ENCODE measurements at regions not wholly inside any gene's neighbourhood (a gene's known extent, or its start where the extent isn't known, plus 50 kb on each side); places are given as distances from the start of the nearest gene placed in this dataset.

DNA sequence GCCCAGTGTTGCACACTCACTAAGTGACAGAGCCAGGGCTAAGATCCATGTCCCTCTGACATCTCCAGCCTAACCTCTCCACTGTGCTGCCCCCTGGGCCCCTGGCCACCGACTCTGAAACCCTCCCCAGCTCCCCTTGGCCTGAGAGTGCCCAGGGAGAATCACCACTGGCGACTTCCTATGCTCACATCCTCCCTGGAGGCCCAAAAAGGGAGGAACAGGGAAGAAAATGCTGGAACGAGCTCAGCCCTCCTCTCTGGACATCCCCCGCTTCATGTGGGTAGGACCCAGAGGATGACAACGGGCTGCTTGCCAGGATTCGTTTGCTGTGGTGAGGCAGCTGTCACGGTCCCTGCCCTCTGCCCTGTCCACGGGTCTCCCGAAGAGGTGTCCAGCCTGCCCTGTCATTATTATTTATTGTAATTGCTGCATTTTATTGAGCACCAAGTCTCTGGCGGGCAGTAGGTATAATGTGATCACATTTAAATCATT is 153.5 kb upstream of the RPL38 start:
- peaks cover 0 to 3% of the 10 kb centered on the region in 2 donors for H3K27me3 ChIP-seq
- DNase-seq (no peak), ATAC-seq (no peak)
- no peaks in the 10 kb centered on the region for H3K9me3 ChIP-seq
- no peak overlapping the region for H3K4me3 ChIP-seq
- H3K4me1 ChIP-seq, result no peaks in the 10 kb centered on the region
- WGBS, 2 donors, result 36 to 50% methylated on average over 9 to 10 of the region's 10 CpGs
- TF ChIP-seq POLR2A (IDR thresholded peaks at IDR 0.05) (no peak), CTCF (IDR thresholded peaks at IDR 0.05) (no peak)
- H3K36me3 ChIP-seq (replicated peaks in 1 of 2; ENCODE audit: insufficient read depth in 1 of 2, low read depth in 2 of 2), result no peaks in the 10 kb centered on the region
- intact Hi-C loops (cut with DNase I), result no loop called here
- H3K27ac ChIP-seq, result no peak overlapping the region

DNA sequence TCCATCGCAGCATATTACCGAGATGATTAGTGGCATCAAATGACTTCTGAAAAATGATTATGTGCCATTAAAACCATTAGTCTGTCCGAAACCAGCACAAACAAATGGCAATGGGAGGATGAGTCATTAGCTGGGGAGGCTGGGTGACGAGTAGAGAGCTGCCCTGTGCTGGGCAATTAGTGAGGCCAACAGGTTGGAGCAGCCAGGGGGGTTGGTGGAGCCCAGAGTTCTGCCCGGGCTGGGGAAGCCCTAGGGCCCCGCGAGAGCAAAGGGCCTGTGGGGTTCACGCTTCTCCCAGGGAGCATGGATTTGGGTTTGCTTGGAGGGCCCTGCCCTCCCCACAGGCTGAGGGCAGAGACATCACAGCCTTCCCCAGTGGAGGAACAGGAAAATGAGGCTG is 152.1 kb upstream of the RPL38 start:
- Histone ChIP-seq H3K4me1 (no peaks in the 10 kb centered on the region), H3K9me3 (no peaks in the 10 kb centered on the region), H3K36me3 (replicated peaks in 1 of 2; ENCODE audit: insufficient read depth in 1 of 2, low read depth in 2 of 2) (no peaks in the 10 kb centered on the region), H3K27ac (no peak overlapping the region), H3K27me3 (peaks cover 0 to 3% of the 10 kb centered on the region in 2 donors), H3K4me3 (no peak overlapping the region)
- no peak for TF ChIP-seq POLR2A (IDR thresholded peaks at IDR 0.05)
- no peak for TF ChIP-seq CTCF (IDR thresholded peaks at IDR 0.05)
- intact Hi-C loops (cut with DNase I), result no loop called here
- no peak for ATAC-seq
- DNase-seq, result no peak
- WGBS, 2 donors, result 52 to 53% methylated on average over 5 to 8 of the region's 8 CpGs

DNA sequence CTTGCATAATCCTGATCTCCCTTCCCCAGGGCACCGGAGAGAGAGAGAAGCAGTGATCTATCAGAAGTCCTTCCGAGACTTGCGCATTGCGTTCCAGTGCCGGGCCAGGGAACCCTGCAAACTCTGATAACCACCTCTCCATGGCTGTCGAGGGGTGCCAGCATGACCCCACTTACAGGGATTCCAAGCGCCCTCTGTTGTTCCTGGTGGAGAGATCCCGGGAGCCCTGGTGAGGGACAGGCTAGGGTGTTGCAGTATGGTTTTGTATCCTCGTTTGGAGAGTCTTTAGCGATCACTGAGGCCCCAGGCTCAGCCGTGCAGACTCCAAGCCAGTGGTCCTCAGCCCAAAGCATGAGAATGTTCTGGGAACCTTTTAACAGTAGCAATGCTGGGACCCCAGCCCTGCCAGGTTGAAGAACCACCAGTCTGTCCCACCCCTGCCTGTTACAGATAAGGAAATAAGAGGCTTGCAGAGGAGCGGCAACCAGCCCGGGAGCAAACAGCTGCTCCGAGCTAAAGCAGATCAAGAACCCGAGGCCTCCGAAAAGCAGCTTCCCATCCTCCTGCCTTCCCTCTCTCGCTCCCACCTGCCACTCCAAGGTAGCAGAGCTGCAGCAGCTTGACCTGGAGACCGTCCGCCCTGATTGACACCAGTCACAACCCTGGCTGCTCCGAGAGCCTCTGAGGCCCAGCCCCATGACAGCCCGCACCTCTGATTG is 150.3 kb upstream of the RPL38 start:
- H3K27ac ChIP-seq, result no peak overlapping the region
- peaks cover 0 to 3% of the 10 kb centered on the region in 2 donors for H3K27me3 ChIP-seq
- no peaks in the 10 kb centered on the region for H3K4me1 ChIP-seq
- no peak for DNase-seq
- H3K36me3 ChIP-seq (replicated peaks in 1 of 2; ENCODE audit: insufficient read depth in 1 of 2, low read depth in 2 of 2), result no peaks in the 10 kb centered on the region
- H3K9me3 ChIP-seq, result no peaks in the 10 kb centered on the region
- WGBS, 2 donors, result 35% methylated on average over 10 to 21 of the region's 21 CpGs
- H3K4me3 ChIP-seq, result no peak overlapping the region
- intact Hi-C loops (cut with DNase I), result no loop called here
- TF ChIP-seq CTCF (IDR thresholded peaks at IDR 0.05) (no peak), POLR2A (IDR thresholded peaks at IDR 0.05) (no peak)
- no peak for ATAC-seq

GRCh38 chr17:74053712-74054078 is 149.8 kb upstream of the RPL38 start:
- DNase-seq, result no peak
- Histone ChIP-seq H3K4me1 (no peaks in the 10 kb centered on the region), H3K27ac (no peak overlapping the region), H3K36me3 (replicated peaks in 1 of 2; ENCODE audit: insufficient read depth in 1 of 2, low read depth in 2 of 2) (no peaks in the 10 kb centered on the region), H3K27me3 (no peaks in the 10 kb centered on the region), H3K4me3 (no peak overlapping the region), H3K9me3 (no peaks in the 10 kb centered on the region)
- intact Hi-C loops (cut with DNase I), result no loop called here
- WGBS, 2 donors, result 37 to 58% methylated on average over 8 of the region's 8 CpGs
- ATAC-seq, result no peak
- TF ChIP-seq CTCF (IDR thresholded peaks at IDR 0.05), result no peak

DNA sequence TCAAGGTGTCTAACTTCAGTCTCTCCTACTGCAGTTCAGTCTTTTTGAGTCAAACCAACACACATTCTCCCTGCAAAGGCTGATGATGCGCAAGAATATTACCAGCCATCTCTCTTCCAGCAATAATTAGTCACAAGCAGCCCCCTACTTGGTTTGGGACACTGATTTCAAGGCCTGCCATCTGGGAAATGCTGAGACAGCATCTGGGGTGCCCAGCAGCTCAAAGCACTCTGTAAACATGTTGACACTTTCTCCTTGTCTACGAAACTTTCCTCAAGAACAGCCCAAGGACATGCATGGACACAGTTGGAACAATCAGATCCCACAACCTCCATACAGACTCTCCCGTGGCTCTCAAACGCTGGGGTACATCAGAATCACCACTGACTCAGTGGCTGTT is 149.2 kb upstream of the RPL38 start:
- no peak for DNase-seq
- no peak overlapping the region for H3K27ac ChIP-seq
- no peaks in the 10 kb centered on the region for H3K9me3 ChIP-seq
- no peak for ATAC-seq
- no peak overlapping the region for H3K4me3 ChIP-seq
- H3K27me3 ChIP-seq, result no peaks in the 10 kb centered on the region
- no peaks in the 10 kb centered on the region for H3K4me1 ChIP-seq
- no peak for TF ChIP-seq CTCF (IDR thresholded peaks at IDR 0.05)
- no peak for TF ChIP-seq POLR2A (IDR thresholded peaks at IDR 0.05)
- WGBS, 2 donors, result 40 to 55% methylated on average over 4 of the region's 4 CpGs
- intact Hi-C loops (cut with DNase I), result no loop called here
- no peaks in the 10 kb centered on the region for H3K36me3 ChIP-seq (replicated peaks in 1 of 2; ENCODE audit: insufficient read depth in 1 of 2, low read depth in 2 of 2)

Data from body of pancreas (tissue), 4 donors.